Endothelial cell (in vitro differentiated cells): ENCODE measurements at regions not wholly inside any gene's neighbourhood (a gene's known extent, or its start where the extent isn't known, plus 50 kb on each side); places are given as distances from the start of the nearest gene placed in this dataset.

Experiments
- DNase-seq: peaks from one replicate; pipeline ENCODE4 v3.0.0; 2021; ENCODE audit warnings: low spot score
- H3K27ac Mint-ChIP-seq: one replicate; pipeline ENCODE4 v1.8.0; 2021; ENCODE audit warnings: mixed read lengths, inconsistent platforms; ENCODE audit not compliant: unreplicated experiment
- H3K27me3 Mint-ChIP-seq: one replicate; pipeline ENCODE4 v1.8.0; 2021; ENCODE audit warnings: mild to moderate bottlenecking, moderate library complexity, mixed read lengths, inconsistent platforms; ENCODE audit not compliant: unreplicated experiment
- H3K36me3 Mint-ChIP-seq: one replicate; pipeline ENCODE4 v1.8.0; 2021; ENCODE audit warnings: mild to moderate bottlenecking, low read depth, mixed read lengths, inconsistent platforms; ENCODE audit not compliant: unreplicated experiment
- H3K4me1 Mint-ChIP-seq: one replicate; pipeline ENCODE4 v1.8.0; 2021; ENCODE audit warnings: mild to moderate bottlenecking, mixed read lengths, inconsistent platforms; ENCODE audit not compliant: unreplicated experiment
- H3K4me3 Mint-ChIP-seq: one replicate; pipeline ENCODE4 v1.8.0; 2021; ENCODE audit warnings: mild to moderate bottlenecking, mixed read lengths, inconsistent platforms; ENCODE audit not compliant: unreplicated experiment
- H3K9me3 Mint-ChIP-seq: one replicate; pipeline ENCODE4 v1.8.0; 2021; ENCODE audit warnings: mixed read lengths, inconsistent platforms; ENCODE audit not compliant: unreplicated experiment
- TF ChIP-seq, protein P1 (sequence below): fragments of 200-600 bp; sonication (generic); IDR thresholded peaks from one replicate; pipeline ENCODE4 v1.5.0; 2021; ENCODE audit warnings: antibody characterized with exemption; ENCODE audit not compliant: unreplicated experiment

GRCh38 chr15:62840526-62841268 lies 201.8 kb upstream of the TPM1 start:
- peaks cover 10% of the 10 kb centered on the region for H3K4me1 Mint-ChIP-seq
- H3K9me3 Mint-ChIP-seq: no peaks in the 10 kb centered on the region
- peaks cover 4% of the 10 kb centered on the region for H3K27me3 Mint-ChIP-seq
- H3K4me3 Mint-ChIP-seq: no peak overlapping the region
- TF ChIP-seq, protein P1, sequence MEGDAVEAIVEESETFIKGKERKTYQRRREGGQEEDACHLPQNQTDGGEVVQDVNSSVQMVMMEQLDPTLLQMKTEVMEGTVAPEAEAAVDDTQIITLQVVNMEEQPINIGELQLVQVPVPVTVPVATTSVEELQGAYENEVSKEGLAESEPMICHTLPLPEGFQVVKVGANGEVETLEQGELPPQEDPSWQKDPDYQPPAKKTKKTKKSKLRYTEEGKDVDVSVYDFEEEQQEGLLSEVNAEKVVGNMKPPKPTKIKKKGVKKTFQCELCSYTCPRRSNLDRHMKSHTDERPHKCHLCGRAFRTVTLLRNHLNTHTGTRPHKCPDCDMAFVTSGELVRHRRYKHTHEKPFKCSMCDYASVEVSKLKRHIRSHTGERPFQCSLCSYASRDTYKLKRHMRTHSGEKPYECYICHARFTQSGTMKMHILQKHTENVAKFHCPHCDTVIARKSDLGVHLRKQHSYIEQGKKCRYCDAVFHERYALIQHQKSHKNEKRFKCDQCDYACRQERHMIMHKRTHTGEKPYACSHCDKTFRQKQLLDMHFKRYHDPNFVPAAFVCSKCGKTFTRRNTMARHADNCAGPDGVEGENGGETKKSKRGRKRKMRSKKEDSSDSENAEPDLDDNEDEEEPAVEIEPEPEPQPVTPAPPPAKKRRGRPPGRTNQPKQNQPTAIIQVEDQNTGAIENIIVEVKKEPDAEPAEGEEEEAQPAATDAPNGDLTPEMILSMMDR: no peak
- no peak for DNase-seq
- no peak overlapping the region for H3K27ac Mint-ChIP-seq
- peaks cover 27% of the 10 kb centered on the region for H3K36me3 Mint-ChIP-seq

- Mint-ChIP-seq H3K4me1 (peaks cover 10% of the 10 kb centered on the region), H3K9me3 (no peaks in the 10 kb centered on the region), H3K27me3 (peaks cover 2% of the 10 kb centered on the region), H3K27ac (no peak overlapping the region), H3K4me3 (no peak overlapping the region), H3K36me3 (peaks cover 22% of the 10 kb centered on the region)
- TF ChIP-seq, protein P1: no peak
- DNase-seq: no peak
These were observed 201.3 kb upstream of the TPM1 start for GRCh38 chr15:62841269-62841628.

GRCh38 chr15:62841891-62842559 lies 200.5 kb upstream of the TPM1 start:
- H3K27me3 Mint-ChIP-seq: peaks cover 3% of the 10 kb centered on the region
- TF ChIP-seq, protein P1: no peak
- peaks cover 19% of the 10 kb centered on the region for H3K36me3 Mint-ChIP-seq
- peaks cover 10% of the 10 kb centered on the region for H3K4me1 Mint-ChIP-seq
- H3K4me3 Mint-ChIP-seq: no peak overlapping the region
- H3K27ac Mint-ChIP-seq: no peak overlapping the region
- no peak for DNase-seq
- no peaks in the 10 kb centered on the region for H3K9me3 Mint-ChIP-seq

DNA sequence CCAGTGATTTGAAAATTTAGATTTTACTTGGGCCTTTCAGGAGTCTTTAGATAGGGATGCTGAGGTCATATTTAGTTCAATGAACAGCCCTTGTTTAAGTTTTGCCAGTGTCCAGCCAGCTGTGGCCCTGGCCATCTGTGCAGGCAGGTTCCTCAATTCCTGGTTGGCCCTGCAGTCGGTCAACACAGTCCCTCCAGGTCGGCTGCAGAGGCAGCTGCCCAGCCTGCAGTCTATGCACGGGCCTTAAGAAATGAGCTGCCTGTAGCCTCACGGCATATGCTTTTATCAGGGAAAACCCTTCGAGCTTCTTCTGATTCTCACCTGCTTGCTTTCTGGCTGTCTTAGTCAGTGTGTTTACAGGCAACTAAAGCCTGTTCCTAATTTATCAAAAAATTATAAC lies 199.2 kb upstream of the TPM1 start:
- no peak for DNase-seq
- Mint-ChIP-seq H3K36me3 (peaks cover 19% of the 10 kb centered on the region), H3K27me3 (peaks cover 6% of the 10 kb centered on the region), H3K4me1 (peaks cover 12% of the 10 kb centered on the region), H3K27ac (no peak overlapping the region), H3K4me3 (no peak overlapping the region), H3K9me3 (no peaks in the 10 kb centered on the region)
- TF ChIP-seq, protein P1: no peak

- peaks cover 17% of the 10 kb centered on the region for H3K36me3 Mint-ChIP-seq
- no peak for DNase-seq
- peaks cover 24% of the 10 kb centered on the region for H3K4me1 Mint-ChIP-seq
- TF ChIP-seq, protein P1: no peak
- H3K4me3 Mint-ChIP-seq: no peak overlapping the region
- H3K27me3 Mint-ChIP-seq: peaks cover 6% of the 10 kb centered on the region
- H3K9me3 Mint-ChIP-seq: no peaks in the 10 kb centered on the region
- H3K27ac Mint-ChIP-seq: no peak overlapping the region
These were observed 197.8 kb upstream of the TPM1 start for GRCh38 chr15:62844564-62845240.
